ENCODE measurements at regions not wholly inside any gene's neighbourhood (a gene's known extent, or its start where the extent isn't known, plus 50 kb on each side); places are given as distances from the start of the nearest gene placed in this dataset.

GRCh38 chr18:78688249-78688648 lies 291.4 kb upstream of the SALL3 start:
- ATAC-seq, result no peak
- Histone ChIP-seq H3K36me3 (ENCODE audit: low read depth) (no peaks in the 10 kb centered on the region), H3K4me1 (ENCODE audit: low read depth) (no peaks in the 10 kb centered on the region), H3K4me3 (no peak overlapping the region), H3K9me3 (no peaks in the 10 kb centered on the region)
- intact Hi-C loops (cut with DNase I, micrococcal nuclease), result no loop called here
- no peak for DNase-seq
- no peak for TF ChIP-seq CTCF (IDR thresholded peaks at IDR 0.05)

- DNase-seq, result no peak
- Histone ChIP-seq H3K36me3 (ENCODE audit: low read depth) (no peaks in the 10 kb centered on the region), H3K9me3 (no peaks in the 10 kb centered on the region), H3K4me1 (ENCODE audit: low read depth) (no peaks in the 10 kb centered on the region), H3K4me3 (no peak overlapping the region)
- TF ChIP-seq CTCF (IDR thresholded peaks at IDR 0.05), result no peak
- no peak for ATAC-seq
- intact Hi-C loops (cut with DNase I, micrococcal nuclease), result no loop called here
These were observed 290.7 kb upstream of the SALL3 start for GRCh38 chr18:78688916-78689315.

GRCh38 chr18:78689606-78690005 lies 290.0 kb upstream of the SALL3 start:
- no peak for DNase-seq
- no peaks in the 10 kb centered on the region for H3K4me1 ChIP-seq (ENCODE audit: low read depth)
- no peak overlapping the region for H3K4me3 ChIP-seq
- intact Hi-C loops (cut with DNase I, micrococcal nuclease), result no loop called here
- ATAC-seq, result no peak
- H3K36me3 ChIP-seq (ENCODE audit: low read depth), result no peaks in the 10 kb centered on the region
- TF ChIP-seq CTCF (IDR thresholded peaks at IDR 0.05), result no peak
- H3K9me3 ChIP-seq, result no peaks in the 10 kb centered on the region

GRCh38 chr18:78692105-78692504 lies 287.5 kb upstream of the SALL3 start:
- Histone ChIP-seq H3K4me3 (no peak overlapping the region), H3K9me3 (no peaks in the 10 kb centered on the region), H3K4me1 (ENCODE audit: low read depth) (no peaks in the 10 kb centered on the region), H3K36me3 (ENCODE audit: low read depth) (no peaks in the 10 kb centered on the region)
- DNase-seq (no peak), ATAC-seq (peak; percentile 56)
- TF ChIP-seq CTCF (IDR thresholded peaks at IDR 0.05), result no peak
- intact Hi-C loops (cut with DNase I, micrococcal nuclease), result no loop called here

GRCh38 chr18:78693429-78693828 lies 286.2 kb upstream of the SALL3 start:
- ATAC-seq, result no peak
- H3K4me3 ChIP-seq, result no peak overlapping the region
- no peak for TF ChIP-seq CTCF (IDR thresholded peaks at IDR 0.05)

GRCh38 chr18:78696698-78697435 lies 282.8 kb upstream of the SALL3 start:
- DNase-seq, result no peak
- TF ChIP-seq CTCF (IDR thresholded peaks at IDR 0.05), result no peak
- Histone ChIP-seq H3K4me1 (ENCODE audit: low read depth) (no peaks in the 10 kb centered on the region), H3K9me3 (no peaks in the 10 kb centered on the region), H3K36me3 (ENCODE audit: low read depth) (no peaks in the 10 kb centered on the region), H3K4me3 (no peak overlapping the region)
- intact Hi-C loops (cut with DNase I, micrococcal nuclease), result no loop called here
- no peak for ATAC-seq

More at GRCh38 chr18:78693429-78693828, 286.2 kb upstream of the SALL3 start:
- DNase-seq, result no peak
- Histone ChIP-seq H3K36me3 (ENCODE audit: low read depth) (no peaks in the 10 kb centered on the region), H3K9me3 (no peaks in the 10 kb centered on the region), H3K4me1 (ENCODE audit: low read depth) (no peaks in the 10 kb centered on the region)
- intact Hi-C loops (cut with DNase I, micrococcal nuclease), result no loop called here
